GM12878 (cell line): ENCODE measurements at regions not wholly inside any gene's neighbourhood (a gene's known extent, or its start where the extent isn't known, plus 50 kb on each side); places are given as distances from the start of the nearest gene placed in this dataset.

Experiments
- ATAC-seq: fragments of 200-7000 bp; cut with Tn5 transposase; 3 replicates; pipeline ENCODE4 v1.9.1; 2020; ENCODE audit warnings: mild to moderate bottlenecking, moderate library complexity
- BruUV-seq: library from RNA; stranded (reverse); fragments of 400-500 nt; replicated peaks from 2 replicates; lab custom pipeline; 2021; lab: Mats Ljungman, UMichigan
- CTCF ChIA-PET: fragments of 300-600 bp; sonication (Branson Sonifier 250); formaldehyde crosslinking; extraction: SDS; loops from one replicate; lab custom pipeline; 2021; ENCODE audit warnings: inconsistent platforms; lab: Yijun Ruan, JAX
- POLR2A ChIA-PET: fragments of 350-600 bp; formaldehyde crosslinking; extraction: SDS; loops from one replicate; lab custom pipeline; 2021; ENCODE audit warnings: inconsistent platforms; lab: Charles Lee
- RAD21 ChIA-PET: fragments of 300-600 bp; sonication (Branson Sonifier 250); formaldehyde crosslinking; loops from one replicate; lab custom pipeline; 2023; ENCODE audit warnings: antibody characterized with exemption; ENCODE audit not compliant: unreplicated experiment; lab: Charles Lee
- SMC1A ChIA-PET: fragments of 300-600 bp; sonication (Branson Sonifier 250); formaldehyde crosslinking; loops from one replicate; lab custom pipeline; 2023; ENCODE audit not compliant: unreplicated experiment, uncharacterized antibody; lab: Charles Lee
- DNase-seq: peaks from one replicate; pipeline ENCODE4 v3.0.0-alpha.2; 2011; ENCODE audit warnings: low read depth, low spot score
- FAIRE-seq: peaks from 3 replicates; lab custom pipeline; 2011; peaks lifted over from hg19 to GRCh38; lab: Jason Lieb, UNC
- H2AFZ ChIP-seq: 2 replicates; pipeline ENCODE4 v1.6.0; 2011; ENCODE audit warnings: low read depth, low read length, control low read depth; ENCODE audit not compliant: control insufficient read depth
- H3K27ac ChIP-seq: 2 replicates; pipeline ENCODE4 v1.5.1; 2011; ENCODE audit warnings: control low read depth; ENCODE audit not compliant: control insufficient read depth, insufficient read depth
- H3K27me3 ChIP-seq, 2 experiments: replicated peaks in 1 of 2; 2 replicates each; pipeline versions ENCODE4 v1.6.0 to v1.6.1; 2011; ENCODE audit warnings: low read length in 1 of 2; ENCODE audit not compliant: control insufficient read depth in 2 of 2, insufficient read depth in 2 of 2
- H3K36me3 ChIP-seq, 2 experiments: 2 replicates each; pipeline ENCODE4 v1.5.1; 2011; ENCODE audit warnings: low read length in 1 of 2; ENCODE audit not compliant: control insufficient read depth in 2 of 2, insufficient read depth in 2 of 2
- H3K4me1 ChIP-seq: 2 replicates; pipeline ENCODE4 v1.6.1; 2011; ENCODE audit warnings: mild to moderate bottlenecking, low read length, moderate library complexity, mixed read lengths; ENCODE audit not compliant: control insufficient read depth, insufficient read depth
- H3K4me2 ChIP-seq: 2 replicates; pipeline ENCODE4 v1.6.0; 2011; ENCODE audit warnings: control low read depth; ENCODE audit not compliant: control insufficient read depth, insufficient read depth
- H3K4me3 ChIP-seq: fragments of 200-600 bp; sonication (generic); 2 replicates; pipeline ENCODE4 v1.5.1; 2016
- H3K79me2 ChIP-seq: 2 replicates; pipeline ENCODE4 v1.6.0; 2011; ENCODE audit warnings: low read length; ENCODE audit not compliant: control insufficient read depth, insufficient read depth
- H3K9ac ChIP-seq: 2 replicates; pipeline ENCODE4 v1.8.0; 2011; ENCODE audit warnings: low read length, control low read depth, mixed read lengths; ENCODE audit not compliant: control insufficient read depth, insufficient read depth
- H3K9me3 ChIP-seq: replicated peaks from 3 replicates; pipeline ENCODE4 v1.5.1; 2011; ENCODE audit warnings: mild to moderate bottlenecking, low read length; ENCODE audit not compliant: control insufficient read depth, insufficient read depth
- H4K20me1 ChIP-seq: 2 replicates; pipeline ENCODE4 v1.6.0; 2011; ENCODE audit not compliant: control insufficient read depth, insufficient read depth
- ATF7 ChIP-seq: fragments of 450-650 bp; IDR thresholded peaks from 2 replicates; pipeline ENCODE4 v1.6.1; 2016; ENCODE audit warnings: low read depth, mild to moderate bottlenecking
- BRCA1 ChIP-seq: IDR thresholded peaks from 2 replicates; pipeline ENCODE4 v1.6.1; 2011; ENCODE audit warnings: low read depth, low read length, improper control_type of control experiment
- GATAD2B ChIP-seq: fragments of 450-650 bp; conservative IDR thresholded peaks from 2 replicates; pipeline ENCODE4 v1.6.1; 2017; ENCODE audit warnings: low read depth, mild to moderate bottlenecking, moderate library complexity
- HDAC2 ChIP-seq: fragments of 200-600 bp; sonication (generic); IDR thresholded peaks from 2 replicates; pipeline ENCODE4 v1.6.1; 2017
- HDAC6 ChIP-seq: fragments of 200-600 bp; sonication (generic); IDR thresholded peaks from one replicate; pipeline ENCODE4 v1.8.0; 2017; ENCODE audit warnings: antibody characterized with exemption; ENCODE audit not compliant: unreplicated experiment
- HSF1 ChIP-seq: fragments of 150-350 bp; IDR thresholded peaks from 2 replicates; pipeline ENCODE4 v1.6.1; 2014; ENCODE audit warnings: mild to moderate bottlenecking, low read depth, low read length
- JUND ChIP-seq: IDR thresholded peaks from 2 replicates; pipeline ENCODE4 v1.6.1; 2012; ENCODE audit warnings: low read depth, mild to moderate bottlenecking, low read length, improper control_type of control experiment, moderate library complexity
- NFYA ChIP-seq: IDR thresholded peaks from 2 replicates; pipeline ENCODE4 v1.6.1; 2011; ENCODE audit warnings: low read depth, mild to moderate bottlenecking, low read length, improper control_type of control experiment, borderline replicate concordance
- NR2C1 ChIP-seq: fragments of 450-650 bp; IDR thresholded peaks from 2 replicates; pipeline ENCODE4 v1.6.1; 2017; ENCODE audit warnings: antibody characterized with exemption, mild to moderate bottlenecking, moderate library complexity
- PBX3 ChIP-seq: IDR thresholded peaks from 2 replicates; pipeline ENCODE4 v1.6.1; 2011; ENCODE audit warnings: mild to moderate bottlenecking, low read depth, low read length, moderate library complexity; ENCODE audit not compliant: insufficient replicate concordance
- RUNX3 ChIP-seq: IDR thresholded peaks from 2 replicates; pipeline ENCODE4 v1.6.1; 2012; ENCODE audit warnings: low read length, inconsistent platforms
- ZBTB40 ChIP-seq: fragments of 450-650 bp; IDR thresholded peaks from 2 replicates; pipeline ENCODE4 v1.6.1; 2016; ENCODE audit warnings: mild to moderate bottlenecking, moderate library complexity, borderline replicate concordance
- ZNF592 ChIP-seq: fragments of 450-650 bp; IDR thresholded peaks from 2 replicates; pipeline ENCODE4 v1.6.1; 2017; ENCODE audit warnings: mild to moderate bottlenecking, moderate library complexity
- ZSCAN29 ChIP-seq: fragments of 450-650 bp; IDR thresholded peaks from 2 replicates; pipeline ENCODE4 v1.6.1; 2017; ENCODE audit warnings: mild to moderate bottlenecking, moderate library complexity
- WGBS: methylation state at CpG from one replicate; pipeline ENCODE4 v1.1.6; 2016; ENCODE audit warnings: low lambda C conversion rate; ENCODE audit not compliant: insufficient replicate concordance, insufficient coverage; ENCODE audit errors: missing lambda C conversion rate; 5-methylcytosine and 5-hydroxymethylcytosine counted together
- in situ Hi-C: fragments of 300-500 bp; cut with MboI; formaldehyde crosslinking; loops from 9 replicates; pipeline ENCODE4 v1.14.3; 2018; ENCODE audit warnings: mixed read lengths
- intact Hi-C: fragments of 100-400 bp; cut with micrococcal nuclease; formaldehyde crosslinking; loops from one replicate; pipeline ENCODE4 v1.14.2; 2022; ENCODE audit not compliant: unreplicated experiment

- peaks cover 2% of the 10 kb centered on the region; the same call in 2 of the 3 replicates for H3K9me3 ChIP-seq
- RAD21 ChIA-PET: no interaction called here
- 45% methylated on average over 3 of the region's 3 CpGs for WGBS
- no peak overlapping the region for H3K4me2 ChIP-seq
- no peaks in the 10 kb centered on the region for H3K36me3 ChIP-seq
- DNase-seq: no peak
- in situ Hi-C loops: no loop called here
- no peaks in the 10 kb centered on the region for H3K27me3 ChIP-seq
- no peaks in the 10 kb centered on the region for H3K4me1 ChIP-seq
- H3K4me3 ChIP-seq: no peak overlapping the region
- no peak overlapping the region for H2AFZ ChIP-seq
- no peak overlapping the region for H3K27ac ChIP-seq
- no peak for ATAC-seq
- SMC1A ChIA-PET: no interaction called here
- FAIRE-seq: no peak
- CTCF ChIA-PET: interaction anchor here (0.6 kb wide), 1 partner anchor 21 kb away, joined by 3 read pairs; no protein-coding TSS in a partner anchor
- BruUV-seq: no TSS peak
- no peaks in the 10 kb centered on the region for H3K79me2 ChIP-seq
- POLR2A ChIA-PET: no interaction called here
- no peaks in the 10 kb centered on the region for H4K20me1 ChIP-seq
- intact Hi-C loops: no loop called here
- no peak overlapping the region for H3K9ac ChIP-seq
- TF ChIP-seq ZNF592 (no peak), HSF1 (no peak), ATF7 (no peak), BRCA1 (no peak), JUND (no peak), HDAC6 (no peak), HDAC2 (no peak), PBX3 (no peak), GATAD2B (no peak), RUNX3 (no peak), ZSCAN29 (no peak), NFYA (no peak), NR2C1 (no peak), ZBTB40 (no peak)
Measured at GRCh38 chr3:152097770-152098169, 171.0 kb upstream of the MBNL1 start.
